HepG2 (cell line): ENCODE measurements at regions not wholly inside any gene's neighbourhood (a gene's known extent, or its start where the extent isn't known, plus 50 kb on each side); places are given as distances from the start of the nearest gene placed in this dataset.

Experiments used
- ATAC-seq: fragments of 200-7000 bp; cut with Tn5 transposase; 3 replicates; pipeline ENCODE4 v1.9.1; 2020; ENCODE audit warnings: mild to moderate bottlenecking, moderate library complexity
- BruUV-seq: library from RNA; stranded (reverse); fragments of 400-500 nt; replicated peaks from 2 replicates; lab custom pipeline; 2021; lab: Mats Ljungman, UMichigan
- CTCF ChIA-PET: fragments of 300-600 bp; formaldehyde crosslinking; extraction: SDS; loops from one replicate; lab custom pipeline; 2021; ENCODE audit warnings: low total read pairs, inconsistent platforms, low intra/inter-chr PET ratio; lab: Yijun Ruan, JAX
- POLR2A ChIA-PET: fragments of 350-600 bp; sonication (Branson Sonifier 250); formaldehyde crosslinking; loops from one replicate; lab custom pipeline; 2020; ENCODE audit warnings: antibody characterized with exemption, inconsistent platforms; lab: Yijun Ruan, JAX
- DNase-seq: peaks from one replicate; pipeline ENCODE4 v3.0.0-alpha.2; 2015; ENCODE audit warnings: low spot score
- FAIRE-seq: peaks from 3 replicates; lab custom pipeline; 2011; peaks lifted over from hg19 to GRCh38; lab: Jason Lieb, UNC
- H2AFZ ChIP-seq: one replicate; pipeline ENCODE4 v1.6.1; 2011; ENCODE audit warnings: low read length, inconsistent platforms
- H3K27ac ChIP-seq: fragments of 300-600 bp; 3 replicates; pipeline ENCODE4 v1.8.0; 2011; ENCODE audit warnings: mixed run types, mild to moderate bottlenecking, mixed read lengths, low read length, inconsistent platforms; ENCODE audit not compliant: insufficient read depth; ENCODE audit errors: extremely low read length
- H3K27me3 ChIP-seq, 2 experiments: fragments of 200-600 bp in 1 of 2; 2 replicates in 1 of 2; 3 replicates in 1 of 2; pipeline versions ENCODE4 v1.6.0 to v1.8.0; 2011; ENCODE audit warnings: low read length in 2 of 2, mild to moderate bottlenecking in 2 of 2, moderate library complexity in 2 of 2, inconsistent platforms in 1 of 2; ENCODE audit not compliant: insufficient read depth in 2 of 2, control insufficient read depth in 1 of 2
- H3K36me3 ChIP-seq, 2 experiments: fragments of 200-600 bp in 1 of 2; replicated peaks in 1 of 2; 2 replicates in 1 of 2; 3 replicates in 1 of 2; pipeline versions ENCODE4 v1.5.1 to v1.8.0; 2011; ENCODE audit warnings: low read length in 2 of 2, inconsistent platforms in 1 of 2; ENCODE audit not compliant: insufficient read depth in 2 of 2, control insufficient read depth in 1 of 2
- H3K4me1 ChIP-seq: 2 replicates; pipeline ENCODE4 v1.5.1; 2012; ENCODE audit warnings: low read length, inconsistent platforms; ENCODE audit not compliant: insufficient read depth
- H3K4me2 ChIP-seq: 2 replicates; pipeline ENCODE4 v1.6.0; 2011; ENCODE audit warnings: low read depth, low read length, inconsistent platforms
- H3K4me3 ChIP-seq, 3 experiments: fragments of 200-600 bp in 1 of 3; sonication (generic), shearing (Covaris generic) in 1 of 3; replicated peaks in 1 of 3; 2 replicates each; pipeline ENCODE4 v1.5.1; 2011 to 2016; ENCODE audit warnings: low read length in 3 of 3, inconsistent platforms in 2 of 3, low read depth in 2 of 3, mild to moderate bottlenecking in 2 of 3, control low read depth in 1 of 3, mixed read lengths in 1 of 3; ENCODE audit not compliant: insufficient read depth in 1 of 3
- H3K79me2 ChIP-seq: one replicate; pipeline ENCODE4 v1.6.1; 2011; ENCODE audit warnings: low read length, inconsistent platforms; ENCODE audit not compliant: insufficient read depth
- H3K9ac ChIP-seq: 2 replicates; pipeline ENCODE4 v1.6.0; 2011; ENCODE audit warnings: mild to moderate bottlenecking, low read depth, low read length, inconsistent platforms; ENCODE audit not compliant: insufficient read depth
- H3K9me3 ChIP-seq: 2 replicates; pipeline ENCODE4 v1.5.1; 2012; ENCODE audit warnings: mild to moderate bottlenecking, low read length
- H4K20me1 ChIP-seq: 2 replicates; pipeline ENCODE4 v1.6.0; 2011; ENCODE audit warnings: inconsistent platforms, mild to moderate bottlenecking, low read length, moderate library complexity; ENCODE audit not compliant: insufficient read depth
- CREB1 ChIP-seq, 2 experiments: fragments of 450-650 bp in 1 of 2; IDR thresholded peaks; 2 replicates each; pipeline ENCODE4 v1.6.1; 2016 to 2017; ENCODE audit warnings: control low read depth in 1 of 2, mild to moderate bottlenecking in 1 of 2, missing compliant biosample characterization in 1 of 2, missing genetic modification characterization in 1 of 2
- ETS1 ChIP-seq: sonication (generic); formaldehyde crosslinking; IDR thresholded peaks from 2 replicates; pipeline ENCODE4 v1.4.0; 2020; ENCODE audit warnings: missing genetic modification reagents
- FOXA3 ChIP-seq: IDR thresholded peaks from 2 replicates; pipeline ENCODE4 v1.6.1; 2016; ENCODE audit warnings: missing genetic modification reagents, missing compliant biosample characterization
- GABPA ChIP-seq, 2 experiments: IDR thresholded peaks; 2 replicates each; pipeline ENCODE4 v1.6.1; 2011 to 2016; ENCODE audit warnings: low read depth in 2 of 2, low read length in 1 of 2, missing biosample characterization in 1 of 2, missing genetic modification characterization in 1 of 2
- HNRNPL ChIP-seq: fragments of 200-400 bp; formaldehyde crosslinking; IDR thresholded peaks from 2 replicates; pipeline ENCODE4 v1.6.1; 2017; ENCODE audit warnings: mild to moderate bottlenecking, low read depth, low read length
- MATR3 ChIP-seq: sonication (generic); formaldehyde crosslinking; IDR thresholded peaks from 2 replicates; pipeline ENCODE4 v1.4.0; 2020; ENCODE audit warnings: missing genetic modification reagents
- MED8 ChIP-seq: sonication (generic); formaldehyde crosslinking; IDR thresholded peaks from 2 replicates; pipeline ENCODE4 v1.8.1; 2023; ENCODE audit warnings: mild to moderate bottlenecking, missing genetic modification reagents; ENCODE audit not compliant: insufficient replicate concordance
- NCOA5 ChIP-seq: sonication (generic); formaldehyde crosslinking; IDR thresholded peaks from 2 replicates; pipeline ENCODE4 v1.4.0; 2020; ENCODE audit warnings: missing genetic modification reagents
- RORA ChIP-seq: sonication (generic); formaldehyde crosslinking; IDR thresholded peaks from 2 replicates; pipeline ENCODE4 v1.5.0; 2020; ENCODE audit warnings: mild to moderate bottlenecking, missing genetic modification reagents, moderate library complexity
- SP140L ChIP-seq: sonication (generic); formaldehyde crosslinking; IDR thresholded peaks from 2 replicates; pipeline ENCODE4 v1.4.0; 2020; ENCODE audit warnings: missing genetic modification reagents, borderline replicate concordance
- SRY ChIP-seq: sonication (generic); formaldehyde crosslinking; IDR thresholded peaks from 2 replicates; pipeline ENCODE4 v1.8.0; 2022; ENCODE audit warnings: mild to moderate bottlenecking, missing genetic modification reagents
- TARDBP ChIP-seq: sonication (generic); formaldehyde crosslinking; IDR thresholded peaks from 2 replicates; pipeline ENCODE4 v1.8.0; 2022; ENCODE audit warnings: mild to moderate bottlenecking, missing genetic modification reagents
- TIGD3 ChIP-seq: sonication (generic); formaldehyde crosslinking; IDR thresholded peaks from 2 replicates; pipeline ENCODE4 v1.5.1; 2020; ENCODE audit warnings: mild to moderate bottlenecking, missing genetic modification reagents, borderline replicate concordance
- YEATS2 ChIP-seq: sonication (generic); formaldehyde crosslinking; IDR thresholded peaks from 2 replicates; pipeline ENCODE4 v1.4.0; 2020; ENCODE audit warnings: missing genetic modification reagents, borderline replicate concordance
- ZNF136 ChIP-seq: sonication (generic); formaldehyde crosslinking; IDR thresholded peaks from 2 replicates; pipeline ENCODE4 v1.8.1; 2022; ENCODE audit warnings: low read depth, mild to moderate bottlenecking, moderate library complexity, missing genetic modification reagents
- ZNF3 ChIP-seq: IDR thresholded peaks from 2 replicates; pipeline ENCODE4 v1.7.0; 2017; ENCODE audit warnings: inconsistent platforms
- ZNF710 ChIP-seq: sonication (generic); formaldehyde crosslinking; IDR thresholded peaks from 2 replicates; pipeline ENCODE4 v1.5.0; 2020; ENCODE audit warnings: mild to moderate bottlenecking, missing genetic modification reagents, borderline replicate concordance
- WGBS: methylation state at CpG from one replicate; pipeline ENCODE4 v1.1.6; 2017; ENCODE audit warnings: low lambda C conversion rate; 5-methylcytosine and 5-hydroxymethylcytosine counted together
- in situ Hi-C: cut with HindIII; loops from 2 replicates; pipeline ENCODE4 v1.10.0; 2017; ENCODE audit warnings: low pct_unique_long_range_greater_than_20kb; ENCODE audit not compliant: extremely low pct_ligation_motif_present
- intact Hi-C: fragments of 100-400 bp; cut with micrococcal nuclease; formaldehyde crosslinking; loops from one replicate; pipeline ENCODE4 v1.10.0; 2022; ENCODE audit not compliant: unreplicated experiment

- WGBS = 0% methylated on average over 2 of the region's 2 CpGs
- FAIRE-seq (no peak), DNase-seq (no peak), ATAC-seq (no peak)
- in situ Hi-C loops (no loop called here), intact Hi-C loops (no loop called here)
- no peak for TF ChIP-seq RORA
- no peak for TF ChIP-seq GABPA (IDR thresholded peaks at IDR 0.05; ENCODE audit: low read depth, low read length)
- TF ChIP-seq GABPA (CRISPR knock-in tag; IDR thresholded peaks at IDR 0.05; ENCODE audit: low read depth) = no peak
- TF ChIP-seq HNRNPL = no peak
- no peak for TF ChIP-seq TARDBP (CRISPR knock-in tag)
- TF ChIP-seq SRY (CRISPR knock-in tag) = no peak
- TF ChIP-seq SP140L (CRISPR knock-in tag) = no peak
- no peak for TF ChIP-seq TIGD3 (CRISPR knock-in tag)
- no peak for TF ChIP-seq CREB1 (IDR thresholded peaks at IDR 0.05)
- no peak for TF ChIP-seq CREB1 (CRISPR knock-in tag; IDR thresholded peaks at IDR 0.05)
- TF ChIP-seq ZNF710 (CRISPR knock-in tag) = no peak
- no peak for TF ChIP-seq NCOA5 (CRISPR knock-in tag)
- TF ChIP-seq YEATS2 (CRISPR knock-in tag) = no peak
- no peak for TF ChIP-seq MED8 (CRISPR knock-in tag)
- no peak for TF ChIP-seq FOXA3 (CRISPR knock-in tag)
- TF ChIP-seq ZNF136 = no peak
- no peak for TF ChIP-seq MATR3 (CRISPR knock-in tag)
- TF ChIP-seq ETS1 (CRISPR knock-in tag) = no peak
- no peak for TF ChIP-seq ZNF3
- Histone ChIP-seq H2AFZ (no peak overlapping the region), H3K27me3 (no peaks in the 10 kb centered on the region), H3K4me2 (no peak overlapping the region), H3K36me3 (no peaks in the 10 kb centered on the region), H3K4me1 (no peaks in the 10 kb centered on the region), H3K9me3 (no peaks in the 10 kb centered on the region), H3K79me2 (no peaks in the 10 kb centered on the region), H4K20me1 (no peaks in the 10 kb centered on the region), H3K4me3 (no peak overlapping the region), H3K9ac (no peak overlapping the region), H3K27ac (no peak overlapping the region)
- ChIA-PET CTCF (no interaction called here), POLR2A (no interaction called here)
- no TSS peak for BruUV-seq
These were observed 551.6 kb upstream of the AMELY start for GRCh38 chrY:7463196-7463595.
